ENCODE measurements at regions not wholly inside any gene's neighbourhood (a gene's known extent, or its start where the extent isn't known, plus 50 kb on each side); places are given as distances from the start of the nearest gene placed in this dataset.

DNA sequence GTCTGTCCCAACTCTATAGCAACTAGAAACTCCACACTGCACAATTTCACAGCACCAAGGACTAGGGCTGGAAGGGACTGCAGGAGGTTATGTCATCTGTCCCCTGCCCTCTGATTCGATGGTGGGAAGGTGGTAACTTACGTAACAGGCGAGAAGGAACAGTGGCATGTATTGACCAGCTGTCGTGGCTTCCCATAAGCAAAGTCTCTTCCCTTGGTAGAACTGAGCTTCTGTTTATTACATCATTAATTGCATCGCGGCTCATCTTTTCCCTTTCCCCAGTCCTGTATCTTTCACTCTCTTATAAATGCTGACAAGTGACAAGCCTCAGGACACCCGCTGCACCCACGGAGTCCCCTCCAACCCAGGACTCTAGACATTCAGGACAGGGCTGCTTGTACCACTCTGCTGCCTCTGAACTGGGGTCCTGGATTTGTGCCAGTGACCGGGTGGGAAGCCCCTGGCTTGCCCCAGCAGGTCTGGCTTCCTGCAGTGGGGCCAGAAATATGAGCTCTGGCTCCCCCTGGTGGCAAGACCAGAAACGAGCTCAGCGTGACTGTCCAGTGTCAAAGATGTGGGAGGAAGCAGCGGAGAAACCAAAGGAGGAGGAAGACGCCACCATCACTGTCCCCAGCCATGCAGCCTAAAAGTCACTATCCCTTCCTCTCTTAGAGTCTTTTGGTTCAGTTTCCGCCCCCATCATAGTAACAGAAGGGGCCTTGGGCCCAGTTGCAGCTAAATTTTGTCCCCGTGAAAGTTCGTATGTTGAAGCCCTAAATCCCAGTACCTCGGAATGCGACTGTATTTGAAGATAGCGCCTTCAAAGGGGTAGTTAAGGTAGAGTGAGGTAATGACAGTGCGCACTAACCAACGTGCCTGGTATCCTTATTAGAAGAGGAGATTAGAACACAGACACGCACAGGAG, 84.5 kb downstream of the ISX start:
- intact Hi-C loops (cut with DNase I) = loop anchor here in 5 of 10 donors (10.0 kb wide), 2 partner anchors 736 to 1396 kb away; no protein-coding TSS in a partner anchor
- peaks cover 0 to 21% (median 1%) of the 10 kb centered on the region in 9 donors for H3K27me3 ChIP-seq
- no peaks in the 10 kb centered on the region for H3K9me3 ChIP-seq
- peaks cover 0 to 7% (median 0%) of the 10 kb centered on the region in 12 donors for H3K4me1 ChIP-seq
- ATAC-seq = peak in 3 of 4 donors; percentile 54 to 80 (median 72)
- no peak for TF ChIP-seq POLR2A (IDR thresholded peaks at IDR 0.05)
- TF ChIP-seq, protein P1, sequence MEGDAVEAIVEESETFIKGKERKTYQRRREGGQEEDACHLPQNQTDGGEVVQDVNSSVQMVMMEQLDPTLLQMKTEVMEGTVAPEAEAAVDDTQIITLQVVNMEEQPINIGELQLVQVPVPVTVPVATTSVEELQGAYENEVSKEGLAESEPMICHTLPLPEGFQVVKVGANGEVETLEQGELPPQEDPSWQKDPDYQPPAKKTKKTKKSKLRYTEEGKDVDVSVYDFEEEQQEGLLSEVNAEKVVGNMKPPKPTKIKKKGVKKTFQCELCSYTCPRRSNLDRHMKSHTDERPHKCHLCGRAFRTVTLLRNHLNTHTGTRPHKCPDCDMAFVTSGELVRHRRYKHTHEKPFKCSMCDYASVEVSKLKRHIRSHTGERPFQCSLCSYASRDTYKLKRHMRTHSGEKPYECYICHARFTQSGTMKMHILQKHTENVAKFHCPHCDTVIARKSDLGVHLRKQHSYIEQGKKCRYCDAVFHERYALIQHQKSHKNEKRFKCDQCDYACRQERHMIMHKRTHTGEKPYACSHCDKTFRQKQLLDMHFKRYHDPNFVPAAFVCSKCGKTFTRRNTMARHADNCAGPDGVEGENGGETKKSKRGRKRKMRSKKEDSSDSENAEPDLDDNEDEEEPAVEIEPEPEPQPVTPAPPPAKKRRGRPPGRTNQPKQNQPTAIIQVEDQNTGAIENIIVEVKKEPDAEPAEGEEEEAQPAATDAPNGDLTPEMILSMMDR (IDR thresholded peaks at IDR 0.05) = peak; percentile 52 to 80 (median 71)
- no peak overlapping the region for H3K27ac ChIP-seq
- DNase-seq = peak; percentile 46 to 75 (median 59)
- WGBS, 4 donors = 49 to 56% (median 53%) methylated on average over 22 of the region's 22 CpGs
- H3K36me3 ChIP-seq = no peaks in the 10 kb centered on the region
- H3K4me3 ChIP-seq = no peak overlapping the region

DNA sequence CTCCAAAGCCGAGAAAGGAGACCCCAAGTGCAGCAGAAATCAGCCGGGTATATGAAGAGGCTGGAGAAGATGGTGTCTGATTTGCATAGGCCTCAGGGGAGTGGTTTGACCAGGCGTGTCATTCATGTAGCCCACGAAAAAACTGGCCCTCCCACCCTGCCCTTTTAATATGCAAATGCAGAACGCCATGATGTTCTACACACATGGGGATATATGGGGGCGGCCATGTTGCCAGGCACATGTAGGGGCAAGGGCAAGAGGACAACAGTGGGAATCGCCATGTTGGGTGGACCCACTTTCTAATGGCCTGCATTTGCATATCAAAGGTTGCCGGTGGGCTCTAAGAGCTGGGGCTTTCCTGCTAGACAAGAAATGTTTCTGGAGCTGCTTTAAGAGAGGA, 86.4 kb downstream of the ISX start:
- no peak for ATAC-seq
- no peak overlapping the region for H3K4me3 ChIP-seq
- H3K27me3 ChIP-seq = peaks cover 0 to 31% (median 6%) of the 10 kb centered on the region in 9 donors
- 66 to 81% (median 79%) methylated on average over 8 of the region's 8 CpGs for WGBS, 4 donors
- no peaks in the 10 kb centered on the region for H3K36me3 ChIP-seq
- intact Hi-C loops (cut with DNase I) = loop anchor here in 5 of 10 donors (10.0 kb wide), 2 partner anchors 738 to 1398 kb away; no protein-coding TSS in a partner anchor
- no peak for TF ChIP-seq POLR2A (IDR thresholded peaks at IDR 0.05)
- TF ChIP-seq, protein P1 (IDR thresholded peaks at IDR 0.05) = no peak
- H3K9me3 ChIP-seq = no peaks in the 10 kb centered on the region
- H3K27ac ChIP-seq = no peak overlapping the region
- H3K4me1 ChIP-seq = peaks cover 0 to 7% (median 0%) of the 10 kb centered on the region in 12 donors
- DNase-seq = no peak

DNA sequence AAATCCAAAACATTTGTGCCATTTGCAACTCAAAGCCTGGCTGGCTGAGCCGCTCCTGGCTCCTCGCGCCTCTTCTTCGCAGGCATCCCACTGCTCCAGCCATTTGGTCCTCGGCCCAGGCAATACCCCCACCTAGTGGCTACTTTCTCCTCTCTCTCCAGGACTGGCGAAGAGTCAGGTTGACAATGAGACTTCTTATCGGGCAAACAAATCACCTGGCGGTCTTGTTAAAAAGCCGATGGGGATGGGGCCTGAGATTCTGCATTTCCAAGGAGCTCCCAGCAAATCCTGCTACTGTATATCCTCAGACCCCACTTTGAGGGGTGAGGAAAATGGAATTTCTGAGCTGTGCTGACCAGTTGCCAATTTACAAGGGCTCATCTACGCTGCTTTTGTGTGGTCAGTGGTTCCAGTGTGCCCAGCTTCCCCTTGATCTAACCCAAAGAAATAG, 89.0 kb downstream of the ISX start:
- Histone ChIP-seq H3K4me1 (peaks cover 0 to 3% (median 0%) of the 10 kb centered on the region in 12 donors), H3K4me3 (no peak overlapping the region), H3K9me3 (no peaks in the 10 kb centered on the region), H3K27ac (no peak overlapping the region), H3K27me3 (peaks cover 0 to 31% (median 7%) of the 10 kb centered on the region in 9 donors), H3K36me3 (no peaks in the 10 kb centered on the region)
- no peak for TF ChIP-seq POLR2A (IDR thresholded peaks at IDR 0.05)
- TF ChIP-seq, protein P1 (IDR thresholded peaks at IDR 0.05) = peak; percentile 50 to 74 (median 60)
- DNase-seq = peak in 4 of 5 donors; percentile 35 to 51 (median 39)
- intact Hi-C loops (cut with DNase I) = loop anchor here in 5 of 10 donors (10.0 kb wide), 2 partner anchors 740 to 1400 kb away; no protein-coding TSS in a partner anchor
- 6 to 13% (median 8%) methylated on average over 10 of the region's 10 CpGs for WGBS, 4 donors
- ATAC-seq = peak in 3 of 4 donors; percentile 61 to 83 (median 63)
